ENCODE measurements at regions not wholly inside any gene's neighbourhood (a gene's known extent, or its start where the extent isn't known, plus 50 kb on each side); places are given as distances from the start of the nearest gene placed in this dataset.
A peak's percentile ranks its signal among the peaks of the same experiment; 100 is the strongest.
"Not testable (repeated sequence)": the region's sequence is repeated elsewhere in the genome, so short reads cannot be mapped to it uniquely, and the experiment has no call there.

- peak overlapping the region; percentile 55 for H3K4me2 ChIP-seq (ENCODE audit: low read depth, low read length, poor library complexity, severe bottlenecking)
- not testable (repeated sequence) for H3K9me2 ChIP-seq (replicated peaks; ENCODE audit: insufficient read depth, low read length); H4K20me1 ChIP-seq (ENCODE audit: insufficient read depth, low read depth, low read length); H3K79me2 ChIP-seq (ENCODE audit: low read length); H3K36me3 ChIP-seq (ENCODE audit: insufficient read depth, low read length); H3K27me3 ChIP-seq (ENCODE audit: low read length); H3K9me3 ChIP-seq (ENCODE audit: low read length)
- peak overlapping the region; percentile 61 for H3K27ac ChIP-seq (ENCODE audit: low read length)
- peaks cover 31% of the 10 kb centered on the region for H3K4me1 ChIP-seq (ENCODE audit: low read length)
- H3K4me3 ChIP-seq (ENCODE audit: low read length) = 0 out of 2 replicates have a peak overlapping the region, but pooled peaks have one; percentile 10
- DNase-seq = peak; percentile 50
- peak overlapping the region; percentile 16; the same call in 1 of the 2 replicates for H3K9ac ChIP-seq (ENCODE audit: low read length)
- H2AFZ ChIP-seq (ENCODE audit: low read length) = peak overlapping the region; percentile 21; the same call in 1 of the 2 replicates
Observed at GRCh38 chr14:22281447-22281874, 307.6 kb downstream of the DAD1 start.

DNA sequence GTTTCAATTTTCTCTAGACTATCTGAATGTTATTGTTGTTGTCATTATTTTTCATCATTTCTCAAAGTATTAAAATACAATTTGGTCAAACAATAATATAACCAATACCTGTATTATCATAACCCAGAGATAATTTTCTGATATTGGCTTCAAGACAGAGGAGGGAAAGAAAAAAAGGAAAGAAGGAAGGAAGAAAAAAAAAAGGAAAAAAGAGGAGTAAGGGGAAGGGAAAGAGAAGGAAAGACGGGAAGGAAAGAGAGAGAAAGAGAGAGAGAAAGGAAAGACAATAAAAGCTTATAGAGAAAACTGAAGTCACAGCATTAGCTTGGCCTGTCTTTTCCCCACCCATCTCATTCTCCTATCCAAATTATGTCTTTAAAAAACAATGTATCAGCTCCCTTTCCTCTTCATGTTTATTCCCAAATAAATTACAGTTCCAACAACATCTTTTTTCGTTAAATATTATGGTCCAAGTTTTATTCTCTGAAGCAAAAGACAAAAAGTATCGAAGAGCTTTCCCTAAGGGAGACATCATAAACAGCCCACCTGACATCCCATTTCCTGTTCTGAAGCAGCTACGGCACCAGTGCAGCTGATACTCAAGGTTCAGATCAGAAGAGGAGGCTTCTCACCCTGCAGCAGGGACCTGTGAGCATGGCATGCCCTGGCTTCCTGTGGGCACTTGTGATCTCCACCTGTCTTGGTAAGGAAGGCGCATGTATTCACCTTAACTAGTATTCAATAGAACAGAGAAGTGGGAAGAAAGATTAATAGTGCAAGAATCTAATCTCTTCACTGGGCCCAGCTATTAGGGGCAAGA is 308.3 kb downstream of the DAD1 start:
- DNase-seq = peak; percentile 55
- Histone ChIP-seq H3K36me3 (ENCODE audit: insufficient read depth, low read length) (no peaks in the 10 kb centered on the region), H3K9ac (ENCODE audit: low read length) (peak overlapping the region; percentile 16), H3K9me3 (ENCODE audit: low read length) (no peaks in the 10 kb centered on the region), H3K4me1 (ENCODE audit: low read length) (peaks cover 31% of the 10 kb centered on the region), H3K27ac (ENCODE audit: low read length) (peak overlapping the region; percentile 61), H3K27me3 (ENCODE audit: low read length) (no peaks in the 10 kb centered on the region), H3K4me2 (ENCODE audit: low read depth, low read length, poor library complexity, severe bottlenecking) (peak overlapping the region; percentile 55), H4K20me1 (ENCODE audit: insufficient read depth, low read depth, low read length) (no peaks in the 10 kb centered on the region), H2AFZ (ENCODE audit: low read length) (peak overlapping the region; percentile 21; the same call in 1 of the 2 replicates), H3K4me3 (ENCODE audit: low read length) (0 out of 2 replicates have a peak overlapping the region, but pooled peaks have one; percentile 10), H3K9me2 (replicated peaks; ENCODE audit: insufficient read depth, low read length) (no peaks in the 10 kb centered on the region), H3K79me2 (ENCODE audit: low read length) (no peaks in the 10 kb centered on the region)

DNA sequence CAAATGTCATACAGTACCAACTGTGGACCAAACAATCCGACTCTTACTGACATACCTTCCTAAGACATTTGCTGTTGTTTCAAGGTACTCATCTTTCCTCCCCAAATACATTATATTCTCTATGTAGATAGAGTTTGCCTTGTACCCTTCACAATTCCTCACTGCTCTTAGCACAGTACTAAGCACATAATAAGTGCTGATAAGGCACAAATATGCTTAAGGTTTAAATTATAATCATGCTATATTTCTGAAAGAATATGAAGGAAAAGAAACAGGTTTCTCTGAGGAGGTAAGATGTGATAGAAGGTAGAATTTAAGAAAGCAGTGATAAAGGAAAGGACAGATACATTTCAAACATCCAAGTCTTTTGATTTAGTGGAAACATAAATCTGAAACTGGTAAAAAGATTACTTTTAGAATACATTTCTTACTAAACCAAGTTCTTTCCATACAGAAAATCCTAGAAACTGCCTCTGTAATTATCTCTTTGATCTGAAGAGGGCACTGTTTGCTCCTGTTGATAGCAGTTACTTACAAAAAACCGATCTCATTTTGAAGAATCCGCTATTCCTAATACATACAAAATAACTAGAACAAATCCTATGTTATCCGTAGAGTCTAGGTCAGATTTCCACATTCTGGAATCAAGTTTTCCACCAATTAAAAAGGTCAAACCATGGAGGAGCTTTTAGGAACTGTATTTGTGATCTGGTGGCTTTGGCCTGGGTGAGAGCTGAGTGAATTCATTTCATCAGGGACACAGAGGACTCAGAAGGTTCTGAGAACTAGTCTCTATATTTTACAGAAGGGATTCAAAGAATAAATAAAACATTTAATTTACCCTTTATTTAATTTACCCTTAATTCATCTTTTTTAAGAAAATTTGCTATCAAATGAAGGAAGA is 311.9 kb downstream of the DAD1 start:
- peaks cover 19% of the 10 kb centered on the region for H3K4me1 ChIP-seq (ENCODE audit: low read length)
- DNase-seq = peak; percentile 70
- H4K20me1 ChIP-seq (ENCODE audit: insufficient read depth, low read depth, low read length) = no peaks in the 10 kb centered on the region
- H3K9me2 ChIP-seq (replicated peaks; ENCODE audit: insufficient read depth, low read length) = no peaks in the 10 kb centered on the region
- H3K79me2 ChIP-seq (ENCODE audit: low read length) = no peaks in the 10 kb centered on the region
- H3K4me2 ChIP-seq (ENCODE audit: low read depth, low read length, poor library complexity, severe bottlenecking) = no peak overlapping the region
- no peak overlapping the region for H3K9ac ChIP-seq (ENCODE audit: low read length)
- no peak overlapping the region for H2AFZ ChIP-seq (ENCODE audit: low read length)
- H3K36me3 ChIP-seq (ENCODE audit: insufficient read depth, low read length) = no peaks in the 10 kb centered on the region
- no peaks in the 10 kb centered on the region for H3K9me3 ChIP-seq (ENCODE audit: low read length)
- H3K4me3 ChIP-seq (ENCODE audit: low read length) = no peak overlapping the region
- H3K27me3 ChIP-seq (ENCODE audit: low read length) = no peaks in the 10 kb centered on the region; the same call in 1 of the 2 replicates
- H3K27ac ChIP-seq (ENCODE audit: low read length) = no peak overlapping the region

DNA sequence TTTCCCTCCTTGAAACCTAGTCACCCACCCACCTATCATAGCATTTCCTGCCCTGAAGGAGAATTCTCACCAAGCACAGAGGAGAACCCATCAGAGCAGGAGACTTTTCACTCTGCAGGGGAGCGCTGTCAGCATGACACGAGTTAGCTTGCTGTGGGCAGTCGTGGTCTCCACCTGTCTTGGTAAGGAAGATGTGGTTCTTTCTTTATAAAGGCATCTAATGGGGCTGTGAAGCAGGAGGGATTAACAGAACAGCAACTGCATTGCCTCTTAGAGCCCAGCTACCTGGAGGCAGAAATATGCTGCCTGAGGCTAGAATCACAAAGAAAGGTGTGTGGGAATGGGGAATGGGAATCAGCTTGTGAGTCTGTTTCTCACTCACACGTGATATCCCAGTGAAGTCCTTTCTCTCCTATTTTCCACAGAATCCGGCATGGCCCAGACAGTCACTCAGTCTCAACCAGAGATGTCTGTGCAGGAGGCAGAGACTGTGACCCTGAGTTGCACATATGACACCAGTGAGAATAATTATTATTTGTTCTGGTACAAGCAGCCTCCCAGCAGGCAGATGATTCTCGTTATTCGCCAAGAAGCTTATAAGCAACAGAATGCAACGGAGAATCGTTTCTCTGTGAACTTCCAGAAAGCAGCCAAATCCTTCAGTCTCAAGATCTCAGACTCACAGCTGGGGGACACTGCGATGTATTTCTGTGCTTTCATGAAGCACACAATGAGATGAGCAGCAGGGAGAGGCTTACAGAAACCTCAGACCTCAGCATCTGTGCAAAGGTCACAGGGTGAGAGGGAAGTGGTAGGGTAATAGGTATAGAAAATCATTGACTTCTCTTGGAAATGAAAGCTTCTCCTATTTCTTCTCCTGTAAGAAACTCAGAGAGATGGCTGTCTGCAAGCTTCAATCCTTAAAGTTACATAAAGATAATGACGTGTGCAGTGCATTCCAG is 316.9 kb downstream of the DAD1 start:
- Histone ChIP-seq H3K36me3 (ENCODE audit: insufficient read depth, low read length) (no peaks in the 10 kb centered on the region), H3K4me3 (ENCODE audit: low read length) (no peak overlapping the region), H4K20me1 (ENCODE audit: insufficient read depth, low read depth, low read length) (no peaks in the 10 kb centered on the region)

GRCh38 chr14:22268875-22269274 is 320.1 kb downstream of the DAD1 start:
- no peak overlapping the region for H3K27ac ChIP-seq (ENCODE audit: low read length)
- no peak overlapping the region for H3K4me2 ChIP-seq (ENCODE audit: low read depth, low read length, poor library complexity, severe bottlenecking)
- H3K9ac ChIP-seq (ENCODE audit: low read length) = no peak overlapping the region
- no peaks in the 10 kb centered on the region for H3K79me2 ChIP-seq (ENCODE audit: low read length)
- no peaks in the 10 kb centered on the region for H4K20me1 ChIP-seq (ENCODE audit: insufficient read depth, low read depth, low read length)
- peak; percentile 73 for DNase-seq
- no peak overlapping the region for H3K4me3 ChIP-seq (ENCODE audit: low read length)
- no peaks in the 10 kb centered on the region for H3K27me3 ChIP-seq (ENCODE audit: low read length)
- no peaks in the 10 kb centered on the region for H3K36me3 ChIP-seq (ENCODE audit: insufficient read depth, low read length)
- no peaks in the 10 kb centered on the region for H3K9me2 ChIP-seq (replicated peaks; ENCODE audit: insufficient read depth, low read length)
- peaks cover 16% of the 10 kb centered on the region for H3K4me1 ChIP-seq (ENCODE audit: low read length)
- H3K9me3 ChIP-seq (ENCODE audit: low read length) = no peaks in the 10 kb centered on the region
- no peak overlapping the region for H2AFZ ChIP-seq (ENCODE audit: low read length)

More for the DNA sequence above, 316.9 kb downstream of the DAD1 start:
- DNase-seq = no peak
- Histone ChIP-seq H3K9me2 (replicated peaks; ENCODE audit: insufficient read depth, low read length) (no peaks in the 10 kb centered on the region), H3K79me2 (ENCODE audit: low read length) (no peaks in the 10 kb centered on the region), H2AFZ (ENCODE audit: low read length) (no peak overlapping the region), H3K27me3 (ENCODE audit: low read length) (no peaks in the 10 kb centered on the region; the same call in 1 of the 2 replicates), H3K27ac (ENCODE audit: low read length) (no peak overlapping the region), H3K9me3 (ENCODE audit: low read length) (no peaks in the 10 kb centered on the region), H3K4me1 (ENCODE audit: low read length) (peaks cover 7% of the 10 kb centered on the region), H3K4me2 (ENCODE audit: low read depth, low read length, poor library complexity, severe bottlenecking) (no peak overlapping the region), H3K9ac (ENCODE audit: low read length) (no peak overlapping the region)

DNA sequence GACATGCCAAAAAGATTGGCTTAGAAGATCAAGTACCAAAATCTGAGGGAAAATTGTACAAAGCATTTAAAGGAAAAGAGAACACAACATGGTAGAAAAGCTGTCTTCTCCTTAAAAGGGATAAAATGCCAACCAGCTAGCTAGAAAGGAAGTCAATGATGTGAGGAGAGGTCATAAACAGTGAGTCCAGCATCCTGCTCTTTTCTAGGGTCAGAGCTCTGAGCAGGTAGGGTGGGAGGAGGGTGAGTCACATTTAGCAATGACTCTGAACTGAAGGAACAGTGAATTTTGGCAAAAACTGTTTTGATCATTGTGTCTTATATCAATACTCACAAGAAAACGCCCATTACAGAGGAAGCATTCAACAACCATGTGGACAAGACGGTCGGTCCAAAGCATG is 322.3 kb downstream of the DAD1 start:
- no peak overlapping the region for H2AFZ ChIP-seq (ENCODE audit: low read length)
- H3K79me2 ChIP-seq (ENCODE audit: low read length) = no peaks in the 10 kb centered on the region
- no peak for DNase-seq

GRCh38 chr14:22266142-22266442 is 322.9 kb downstream of the DAD1 start:
- no peak overlapping the region for H3K4me2 ChIP-seq (ENCODE audit: low read depth, low read length, poor library complexity, severe bottlenecking)
- peaks cover 16% of the 10 kb centered on the region for H3K4me1 ChIP-seq (ENCODE audit: low read length)
- H4K20me1 ChIP-seq (ENCODE audit: insufficient read depth, low read depth, low read length) = no peaks in the 10 kb centered on the region
- no peak for DNase-seq
- no peak overlapping the region for H3K27ac ChIP-seq (ENCODE audit: low read length)
- H2AFZ ChIP-seq (ENCODE audit: low read length) = no peak overlapping the region
- no peaks in the 10 kb centered on the region for H3K9me3 ChIP-seq (ENCODE audit: low read length)
- H3K79me2 ChIP-seq (ENCODE audit: low read length) = no peaks in the 10 kb centered on the region
- H3K4me3 ChIP-seq (ENCODE audit: low read length) = no peak overlapping the region
- H3K36me3 ChIP-seq (ENCODE audit: insufficient read depth, low read length) = no peaks in the 10 kb centered on the region
- no peak overlapping the region for H3K9ac ChIP-seq (ENCODE audit: low read length)
- no peaks in the 10 kb centered on the region for H3K27me3 ChIP-seq (ENCODE audit: low read length)
- H3K9me2 ChIP-seq (replicated peaks; ENCODE audit: insufficient read depth, low read length) = no peaks in the 10 kb centered on the region

More for the DNA sequence above, 322.3 kb downstream of the DAD1 start:
- no peaks in the 10 kb centered on the region for H3K36me3 ChIP-seq (ENCODE audit: insufficient read depth, low read length)
- no peak overlapping the region for H3K4me3 ChIP-seq (ENCODE audit: low read length)
- H3K9ac ChIP-seq (ENCODE audit: low read length) = no peak overlapping the region
- no peak overlapping the region for H3K4me2 ChIP-seq (ENCODE audit: low read depth, low read length, poor library complexity, severe bottlenecking)
- no peaks in the 10 kb centered on the region for H3K9me2 ChIP-seq (replicated peaks; ENCODE audit: insufficient read depth, low read length)
- H3K27me3 ChIP-seq (ENCODE audit: low read length) = no peaks in the 10 kb centered on the region
- peaks cover 16% of the 10 kb centered on the region for H3K4me1 ChIP-seq (ENCODE audit: low read length)
- H3K9me3 ChIP-seq (ENCODE audit: low read length) = no peaks in the 10 kb centered on the region
- H3K27ac ChIP-seq (ENCODE audit: low read length) = no peak overlapping the region
- no peaks in the 10 kb centered on the region for H4K20me1 ChIP-seq (ENCODE audit: insufficient read depth, low read depth, low read length)

All from Karpas-422 (cell line).